ENCODE measurements at regions not wholly inside any gene's neighbourhood (a gene's known extent, or its start where the extent isn't known, plus 50 kb on each side); places are given as distances from the start of the nearest gene placed in this dataset.

GRCh38 chr14:98208211-98208611 lies 1063.8 kb downstream of the BCL11B start:
- no peak for DNase-seq (ENCODE audit: low read depth)

GRCh38 chr14:98208943-98209342 lies 1063.1 kb downstream of the BCL11B start:
- no peak overlapping the region for H3K4me3 ChIP-seq (ENCODE audit: low read depth, low read length)
- TF ChIP-seq CTCF (IDR thresholded peaks at IDR 0.05; ENCODE audit: low read depth, low read length, missing control alignments): no peak
- DNase-seq (ENCODE audit: low read depth): no peak
- in situ Hi-C loops (cut with HindIII; ENCODE audit: low sequenced_read_pairs): no loop called here

More at GRCh38 chr14:98208211-98208611, 1063.8 kb downstream of the BCL11B start:
- in situ Hi-C loops (cut with HindIII; ENCODE audit: low sequenced_read_pairs): no loop called here
- no peak for TF ChIP-seq CTCF (IDR thresholded peaks at IDR 0.05; ENCODE audit: low read depth, low read length, missing control alignments)
- no peak overlapping the region for H3K4me3 ChIP-seq (ENCODE audit: low read depth, low read length)

- no peak overlapping the region for H3K4me3 ChIP-seq (ENCODE audit: low read depth, low read length)
- no peak for DNase-seq (ENCODE audit: low read depth)
- no peak for TF ChIP-seq CTCF (IDR thresholded peaks at IDR 0.05; ENCODE audit: low read depth, low read length, missing control alignments)
- in situ Hi-C loops (cut with HindIII; ENCODE audit: low sequenced_read_pairs): no loop called here
Measured at GRCh38 chr14:98210045-98210672, 1061.8 kb downstream of the BCL11B start.

GRCh38 chr14:98217530-98217929 lies 1054.5 kb downstream of the BCL11B start:
- DNase-seq (ENCODE audit: low read depth): no peak
- in situ Hi-C loops (cut with HindIII; ENCODE audit: low sequenced_read_pairs): no loop called here
- no peak overlapping the region for H3K4me3 ChIP-seq (ENCODE audit: low read depth, low read length)
- TF ChIP-seq CTCF (IDR thresholded peaks at IDR 0.05; ENCODE audit: low read depth, low read length, missing control alignments): no peak

- TF ChIP-seq CTCF (IDR thresholded peaks at IDR 0.05; ENCODE audit: low read depth, low read length, missing control alignments): no peak
- H3K4me3 ChIP-seq (ENCODE audit: low read depth, low read length): no peak overlapping the region
- in situ Hi-C loops (cut with HindIII; ENCODE audit: low sequenced_read_pairs): no loop called here
- no peak for DNase-seq (ENCODE audit: low read depth)
Measured at GRCh38 chr14:98218218-98218617, 1053.8 kb downstream of the BCL11B start.

GRCh38 chr14:98219638-98220037 lies 1052.4 kb downstream of the BCL11B start:
- no peak for DNase-seq (ENCODE audit: low read depth)
- H3K4me3 ChIP-seq (ENCODE audit: low read depth, low read length): no peak overlapping the region
- in situ Hi-C loops (cut with HindIII; ENCODE audit: low sequenced_read_pairs): no loop called here
- TF ChIP-seq CTCF (IDR thresholded peaks at IDR 0.05; ENCODE audit: low read depth, low read length, missing control alignments): no peak
